Upper lobe of left lung (tissue), 4 donors: ENCODE measurements at regions not wholly inside any gene's neighbourhood (a gene's known extent, or its start where the extent isn't known, plus 50 kb on each side); places are given as distances from the start of the nearest gene placed in this dataset.

ENCODE experiments used
- CTCF ChIP-seq, 6 experiments: fragments of 450-650 bp in 4 of 6; fragments of 200-600 bp in 2 of 6; sonication (generic) in 2 of 6; IDR thresholded peaks; one replicate each; pipeline ENCODE4 v1.5.1; 2016 to 2019; ENCODE audit warnings: antibody characterized with exemption in 6 of 6
- EP300 ChIP-seq, 4 donors: sonication (generic); formaldehyde crosslinking; IDR thresholded peaks; one replicate each; pipeline ENCODE4 v1.5.1; 2017; ENCODE audit warnings: antibody characterized with exemption in 4 of 4, control low read depth in 2 of 4

- TF ChIP-seq CTCF (IDR thresholded peaks at IDR 0.05) (no peak), EP300 (IDR thresholded peaks at IDR 0.05) (no peak)
Measured at GRCh38 chr5:84628918-84629317, 244.2 kb upstream of the EDIL3 start.
